Epithelial cell of prostate (primary cell): ENCODE measurements at regions not wholly inside any gene's neighbourhood (a gene's known extent, or its start where the extent isn't known, plus 50 kb on each side); places are given as distances from the start of the nearest gene placed in this dataset.
"Not testable (repeated sequence)": the region's sequence is repeated elsewhere in the genome, so short reads cannot be mapped to it uniquely, and the experiment has no call there.

ENCODE experiments used
- DNase-seq: peaks from one replicate; pipeline ENCODE4 v3.0.0-alpha.2; 2011; ENCODE audit warnings: low read depth, low spot score
- H3K27ac ChIP-seq: fragments of 450-650 bp; 2 replicates; pipeline ENCODE4 v1.5.1; 2017; ENCODE audit warnings: mild to moderate bottlenecking

- no peak overlapping the region for H3K27ac ChIP-seq
- no peak for DNase-seq
Observed at GRCh38 chr6:15938107-15938506, 190.8 kb upstream of the MYLIP start.

GRCh38 chr6:15937602-15938001 is 191.3 kb upstream of the MYLIP start:
- no peak overlapping the region for H3K27ac ChIP-seq
- no peak for DNase-seq

- H3K27ac ChIP-seq: no peak overlapping the region
- DNase-seq: no peak
Observed at GRCh38 chr6:15936503-15936902, 192.4 kb upstream of the MYLIP start.

- DNase-seq: no peak
- no peak overlapping the region for H3K27ac ChIP-seq
Observed at GRCh38 chr6:15935661-15936060, 193.2 kb upstream of the MYLIP start.

DNA sequence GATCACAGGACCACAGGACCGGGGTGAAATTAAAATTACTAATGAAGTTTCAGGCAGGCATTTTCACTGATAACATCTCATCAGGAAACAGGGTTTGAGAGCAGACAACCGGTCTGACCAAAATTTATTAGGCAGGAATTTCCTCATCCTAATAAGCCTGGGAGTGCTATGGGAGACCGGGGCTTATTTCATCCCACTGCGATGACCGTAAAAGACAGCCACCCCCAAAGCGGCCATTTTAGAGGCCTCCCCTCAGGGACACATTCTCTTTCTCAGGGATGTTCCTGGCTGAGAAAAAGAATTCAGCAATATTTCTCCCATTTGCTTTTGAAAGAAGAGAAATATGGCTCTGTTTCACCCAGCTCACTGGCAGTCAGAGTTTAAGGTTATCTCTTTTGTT is 197.2 kb upstream of the MYLIP start:
- not testable (repeated sequence) for H3K27ac ChIP-seq, DNase-seq

- no peak for DNase-seq
Observed at GRCh38 chr6:15930207-15930606, 198.7 kb upstream of the MYLIP start.

DNA sequence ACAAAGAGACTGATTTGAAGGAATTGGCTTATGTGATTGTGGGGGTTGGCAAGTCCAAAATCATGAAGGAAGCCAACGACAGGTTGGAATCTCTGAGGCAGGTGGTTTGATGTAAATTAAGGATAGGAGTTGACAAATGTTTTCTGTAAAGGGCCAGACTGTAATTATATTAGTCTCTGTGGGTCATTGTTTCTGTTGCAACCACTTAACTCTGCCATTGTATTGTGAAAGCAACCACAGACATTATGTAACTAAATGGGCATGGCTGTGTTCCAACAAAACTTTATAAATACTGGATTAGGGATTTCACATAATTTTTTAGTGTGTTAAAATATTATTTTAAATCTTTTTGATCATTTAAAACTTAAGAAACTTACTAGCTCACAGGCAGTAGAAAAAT is 199.2 kb upstream of the MYLIP start:
- no peak for DNase-seq
- H3K27ac ChIP-seq: no peak overlapping the region

More at GRCh38 chr6:15930207-15930606, 198.7 kb upstream of the MYLIP start:
- H3K27ac ChIP-seq: no peak overlapping the region

DNA sequence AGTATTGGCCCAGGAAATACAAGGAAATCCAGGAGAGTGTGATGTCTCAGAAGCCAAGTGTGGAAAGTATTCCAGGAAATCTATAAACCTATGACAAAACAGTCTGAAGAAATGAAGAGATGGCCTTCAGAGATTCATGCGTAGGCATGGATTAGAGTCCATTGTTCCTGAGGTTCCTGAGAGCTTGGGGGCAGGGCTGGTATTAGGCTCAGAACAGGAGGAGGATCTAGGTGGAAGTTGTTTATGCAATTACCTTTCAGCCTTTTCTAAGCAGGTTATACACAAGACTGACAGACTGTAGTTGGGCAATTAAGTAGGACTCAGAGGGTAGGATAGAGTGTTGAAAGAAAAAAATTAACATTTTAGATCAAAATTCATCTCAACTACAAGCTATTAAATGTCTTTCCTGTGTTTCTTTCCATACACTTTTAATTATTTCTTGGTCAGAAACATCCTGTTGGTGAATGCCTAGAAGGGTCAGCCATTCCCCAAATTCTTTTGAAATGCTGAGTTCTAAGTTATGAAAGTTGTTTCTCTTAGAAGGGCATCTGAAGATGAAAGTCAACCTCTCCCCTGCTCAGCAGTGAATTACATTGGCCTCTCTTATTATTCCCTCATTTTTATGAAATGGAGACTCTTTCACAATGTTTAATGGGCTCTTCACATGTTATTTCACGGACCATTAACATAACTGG is 201.2 kb upstream of the MYLIP start:
- no peak for DNase-seq
- H3K27ac ChIP-seq: no peak overlapping the region

- no peak for DNase-seq
- H3K27ac ChIP-seq: no peak overlapping the region
Observed at GRCh38 chr6:15926256-15926655, 202.6 kb upstream of the MYLIP start.

GRCh38 chr6:15924893-15925292 is 204.0 kb upstream of the MYLIP start:
- DNase-seq: no peak

GRCh38 chr6:15922510-15923250 is 206.2 kb upstream of the MYLIP start:
- no peak overlapping the region for H3K27ac ChIP-seq
- DNase-seq: no peak

More at GRCh38 chr6:15924893-15925292, 204.0 kb upstream of the MYLIP start:
- H3K27ac ChIP-seq: no peak overlapping the region

- DNase-seq: no peak
- H3K27ac ChIP-seq: no peak overlapping the region
Observed at GRCh38 chr6:15921243-15921642, 207.6 kb upstream of the MYLIP start.

DNA sequence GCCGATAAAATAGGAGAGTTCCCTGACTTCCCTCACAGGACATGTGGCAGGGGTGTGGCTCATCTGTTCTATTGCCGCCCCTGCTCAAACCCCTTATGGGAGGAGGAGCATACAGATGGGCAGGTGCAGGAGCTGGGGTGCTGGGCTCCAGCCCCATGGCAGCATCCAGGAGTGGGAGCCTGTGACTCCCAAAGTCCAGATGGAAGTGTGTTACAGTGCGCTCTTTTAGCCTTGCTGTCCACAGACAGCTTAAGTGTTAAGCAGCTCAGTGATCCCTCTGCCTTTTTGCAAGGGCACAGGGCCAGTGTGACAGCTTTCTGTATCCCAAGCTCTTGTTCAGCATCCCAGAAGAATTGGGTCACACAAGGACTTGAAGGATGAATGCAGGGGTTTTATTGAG is 212.3 kb upstream of the MYLIP start:
- no peak for DNase-seq
- no peak overlapping the region for H3K27ac ChIP-seq

DNA sequence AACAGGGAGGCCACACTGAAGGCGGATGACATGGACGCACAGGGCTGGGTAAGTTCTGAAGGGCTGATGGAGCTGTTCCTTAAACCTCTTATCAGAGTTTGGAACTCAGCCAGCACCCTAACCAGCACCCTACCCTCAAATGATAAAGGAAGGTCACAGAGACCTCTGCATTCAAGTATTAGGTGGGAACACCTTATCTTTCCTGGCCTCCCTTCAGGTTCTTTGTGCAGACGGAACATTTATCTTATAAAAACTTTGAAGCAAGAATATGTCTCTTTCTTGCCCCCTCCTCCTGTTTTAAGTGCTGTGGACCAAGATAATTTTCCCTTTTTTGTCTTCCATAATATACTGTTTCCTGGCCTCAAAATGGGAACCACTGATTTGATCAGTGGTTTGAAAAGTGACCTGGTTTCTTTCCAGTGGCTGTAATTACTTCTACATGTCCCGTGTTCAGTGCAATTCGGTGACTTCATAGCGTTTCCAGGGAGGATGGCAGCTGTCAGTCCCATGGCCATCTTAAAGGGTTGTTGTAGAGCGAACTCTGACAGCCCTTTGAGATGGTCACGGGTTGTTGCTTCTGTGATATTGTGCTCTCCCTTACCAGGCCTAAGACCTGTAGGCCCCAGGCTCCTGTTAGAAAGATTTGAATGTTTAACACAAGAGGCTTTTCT is 213.2 kb upstream of the MYLIP start:
- H3K27ac ChIP-seq: no peak overlapping the region
- no peak for DNase-seq

GRCh38 chr6:15914553-15914952 is 214.3 kb upstream of the MYLIP start:
- H3K27ac ChIP-seq: no peak overlapping the region
- DNase-seq: no peak

DNA sequence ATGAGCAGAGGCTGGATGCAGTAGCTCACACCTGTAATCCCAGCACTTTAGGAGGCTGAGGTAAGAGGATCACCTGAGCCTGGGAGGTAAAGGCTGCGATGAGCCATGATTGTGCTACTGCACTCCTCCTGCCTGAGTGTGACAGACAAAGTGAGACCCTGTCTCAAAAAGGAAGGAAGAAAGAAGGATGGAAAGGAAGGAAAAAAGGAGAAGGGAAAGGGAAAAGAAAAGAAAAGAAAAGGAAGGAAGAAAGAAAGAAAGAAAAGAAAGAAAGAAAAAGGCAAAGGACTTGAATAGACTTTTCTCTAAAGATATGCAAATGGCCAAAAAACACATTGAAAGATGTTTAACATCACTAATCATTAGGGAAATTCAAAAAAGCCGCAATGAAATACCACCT is 215.3 kb upstream of the MYLIP start:
- no peak overlapping the region for H3K27ac ChIP-seq
- DNase-seq: no peak

DNA sequence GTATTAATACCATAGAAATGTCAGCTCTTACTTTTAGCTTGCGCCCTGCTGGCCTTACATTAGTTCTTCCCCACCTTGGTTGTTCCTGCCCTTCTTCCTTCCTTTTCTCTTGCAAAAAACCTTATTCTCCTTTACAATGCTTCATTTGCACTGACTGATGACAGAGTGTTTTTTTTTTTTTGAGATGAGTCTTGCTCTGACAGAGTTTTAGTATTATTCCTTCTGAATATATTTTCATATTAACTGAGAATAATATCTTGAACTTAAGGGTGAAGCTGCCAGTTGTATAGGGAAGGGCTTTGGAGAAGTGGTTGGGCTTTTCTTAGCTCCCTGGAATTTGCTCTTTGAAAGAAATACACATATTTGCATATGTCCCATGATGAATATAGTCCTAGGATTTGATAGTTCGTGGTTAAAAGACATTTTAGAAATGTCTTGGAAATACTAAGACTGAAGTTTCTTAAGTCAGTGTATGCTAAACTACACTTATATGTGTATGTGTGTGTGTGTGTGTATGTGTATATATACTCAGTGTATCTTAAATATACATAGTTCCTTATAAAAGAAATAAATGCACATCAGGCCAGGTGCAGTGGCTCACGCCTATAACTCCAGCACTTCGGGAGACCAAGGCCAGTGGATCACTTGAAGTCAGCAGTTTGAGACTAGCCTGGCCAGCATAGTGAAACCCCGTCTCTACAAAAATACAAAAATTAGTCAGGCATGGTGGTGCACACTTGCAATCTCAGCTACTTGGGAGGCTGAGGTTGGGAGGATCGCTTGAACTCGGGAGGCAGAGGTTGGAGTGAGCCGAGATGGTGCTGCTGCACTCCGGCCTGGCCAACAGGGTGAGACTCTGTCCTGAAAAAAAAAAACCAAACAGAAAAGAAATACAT is 216.1 kb upstream of the MYLIP start:
- no peak overlapping the region for H3K27ac ChIP-seq
- no peak for DNase-seq

GRCh38 chr6:15911753-15912504 is 217.0 kb upstream of the MYLIP start:
- DNase-seq: no peak
- no peak overlapping the region for H3K27ac ChIP-seq

GRCh38 chr6:15909290-15910070 is 219.4 kb upstream of the MYLIP start:
- H3K27ac ChIP-seq: no peak overlapping the region
- no peak for DNase-seq
